ENCODE measurements at regions not wholly inside any gene's neighbourhood (a gene's known extent, or its start where the extent isn't known, plus 50 kb on each side); places are given as distances from the start of the nearest gene placed in this dataset.

- no peak for DNase-seq
- Histone ChIP-seq H2AK5ac (ENCODE audit: low read depth, low read length) (no peak overlapping the region), H3K4me2 (ENCODE audit: low read depth, low read length) (no peak overlapping the region), H4K5ac (ENCODE audit: low read depth, low read length) (no peak overlapping the region), H4K20me1 (ENCODE audit: insufficient read depth, low read length) (no peaks in the 10 kb centered on the region), H3K79me1 (ENCODE audit: low read depth in 1 of 2, low read length in 2 of 2) (no peaks in the 10 kb centered on the region), H4K8ac (ENCODE audit: low read depth in 2 of 2, low read length in 2 of 2) (no peak overlapping the region), H3K4me1 (ENCODE audit: control insufficient read depth, insufficient read depth, low read length) (no peaks in the 10 kb centered on the region), H2BK20ac (ENCODE audit: low read depth, low read length) (no peak overlapping the region), H3K27ac (ENCODE audit: insufficient read depth, low read length) (no peak overlapping the region), H3K9me3 (ENCODE audit: control insufficient read depth, insufficient read depth, low read length) (peaks cover 5% of the 10 kb centered on the region), H4K91ac (ENCODE audit: insufficient read depth, low read depth, low read length) (no peak overlapping the region), H2BK5ac (ENCODE audit: low read depth, low read length, poor library complexity, severe bottlenecking) (no peak overlapping the region), H2AK9ac (replicated peaks; ENCODE audit: low read depth, low read length, poor library complexity) (no peak overlapping the region), H3K9me1 (ENCODE audit: insufficient read depth, low read length) (no peaks in the 10 kb centered on the region), H3K4me3 (ENCODE audit: insufficient read depth, low read depth, low read length) (no peak overlapping the region), H2AFZ (replicated peaks; ENCODE audit: low read length, poor library complexity) (no peak overlapping the region), H3K9ac (ENCODE audit: low read depth, low read length) (no peak overlapping the region), H3K36me3 (ENCODE audit: control insufficient read depth, insufficient read depth, low read length) (no peaks in the 10 kb centered on the region), H2BK15ac (ENCODE audit: low read depth, low read length) (no peak overlapping the region), H3K27me3 (ENCODE audit: control insufficient read depth, insufficient read depth, low read length) (no peaks in the 10 kb centered on the region; the same call in 1 of the 2 replicates), H3K23ac (ENCODE audit: low read depth, low read length) (no peak overlapping the region), H3K18ac (ENCODE audit: low read depth, low read length) (no peak overlapping the region), H3K14ac (replicated peaks; ENCODE audit: low read depth, low read length) (no peak overlapping the region), H2BK120ac (ENCODE audit: low read depth, low read length) (no peak overlapping the region), H3K56ac (ENCODE audit: extremely low read depth, insufficient read depth, low read length) (no peak overlapping the region), H3K4ac (ENCODE audit: low read depth, low read length) (no peak overlapping the region)
- no peak for ATAC-seq (ENCODE audit: low read depth)
- no TSS peak for BruUV-seq (replicated peaks)
- dilution Hi-C loops (cut with HindIII; ENCODE audit: low sequenced_read_pairs, unreplicated experiment) (no loop called here), intact Hi-C loops (cut with micrococcal nuclease) (no loop called here), in situ Hi-C loops (cut with MboI; ENCODE audit: low sequenced_read_pairs) (no loop called here)
- ChIA-PET POLR2A (ENCODE audit: unreplicated experiment) (interaction anchor here (0.6 kb wide), 1 partner anchor 590 kb away, joined by 3 read pairs; no protein-coding TSS in a partner anchor), CTCF (interaction anchor here (0.8 to 1.0 kb wide), 3 partner anchors 13 to 15 kb away, joined by 3 to 4 read pairs (median 3); no protein-coding TSS in a partner anchor)
- no peak for TF ChIP-seq MAZ (IDR thresholded peaks at IDR 0.05; ENCODE audit: borderline replicate concordance, low read depth, low read length)
- no CpG with 5 or more reads among the region's 2 CpGs for WGBS, 2 experiments (ENCODE audit: extremely low coverage in 2 of 2, insufficient read length in 1 of 2)
Observed at GRCh38 chr14:56367416-56367815, 212.2 kb upstream of the TMEM260 start.
